DOHH2 (cell line): ENCODE measurements at regions not wholly inside any gene's neighbourhood (a gene's known extent, or its start where the extent isn't known, plus 50 kb on each side); places are given as distances from the start of the nearest gene placed in this dataset.

Experiments
- H3F3A ChIP-seq: fragments of 200-600 bp; sonication (generic), shearing (Covaris generic); 2 replicates; pipeline ENCODE4 v1.6.0; 2016; ENCODE audit warnings: antibody characterized with exemption, mild to moderate bottlenecking; ENCODE audit not compliant: control insufficient read depth, insufficient read depth
- H3K27ac ChIP-seq: fragments of 200-600 bp; sonication (generic); 2 replicates; pipeline ENCODE4 v1.5.1; 2014; ENCODE audit warnings: low read depth, mild to moderate bottlenecking, low read length, moderate library complexity
- H3K27me3 ChIP-seq: fragments of 200-600 bp; sonication (generic); 2 replicates; pipeline ENCODE4 v1.6.1; 2014; ENCODE audit warnings: mild to moderate bottlenecking, low read length, mixed read lengths; ENCODE audit not compliant: control insufficient read depth
- H3K36me3 ChIP-seq: fragments of 200-600 bp; sonication (generic); 2 replicates; pipeline ENCODE4 v1.6.1; 2014; ENCODE audit warnings: mild to moderate bottlenecking, low read length, moderate library complexity, mixed read lengths; ENCODE audit not compliant: control insufficient read depth
- H3K4me1 ChIP-seq: fragments of 200-600 bp; sonication (generic); 2 replicates; pipeline ENCODE4 v1.6.1; 2014; ENCODE audit warnings: mild to moderate bottlenecking, low read length, mixed read lengths; ENCODE audit not compliant: control insufficient read depth
- H3K4me2 ChIP-seq: fragments of 200-600 bp; sonication (generic); 2 replicates; pipeline ENCODE4 v1.6.0; 2014; ENCODE audit warnings: mild to moderate bottlenecking, low read length, moderate library complexity
- H3K4me3 ChIP-seq: fragments of 200-600 bp; sonication (generic); 2 replicates; pipeline ENCODE4 v1.5.1; 2014; ENCODE audit warnings: mild to moderate bottlenecking, low read length, mixed read lengths
- H3K79me2 ChIP-seq: fragments of 200-600 bp; sonication (generic); 2 replicates; pipeline ENCODE4 v1.6.1; 2014; ENCODE audit warnings: mild to moderate bottlenecking, low read length, mixed read lengths; ENCODE audit not compliant: control insufficient read depth
- H3K9me2 ChIP-seq: fragments of 200-600 bp; sonication (generic); replicated peaks from 2 replicates; pipeline ENCODE4 v1.6.1; 2014; ENCODE audit warnings: mild to moderate bottlenecking, low read length, mixed read lengths; ENCODE audit not compliant: control insufficient read depth
- H3K9me3 ChIP-seq: fragments of 200-600 bp; sonication (generic); 2 replicates; pipeline ENCODE4 v1.6.1; 2014; ENCODE audit warnings: antibody characterized with exemption, low read length, mixed read lengths; ENCODE audit not compliant: control insufficient read depth, insufficient read depth
- H4K20me1 ChIP-seq: fragments of 200-600 bp; sonication (generic); 2 replicates; pipeline ENCODE4 v1.6.0; 2014; ENCODE audit warnings: low read depth, mild to moderate bottlenecking, antibody characterized with exemption, low read length, moderate library complexity; ENCODE audit not compliant: control insufficient read depth, insufficient read depth
- EZH2phosphoT487 ChIP-seq: fragments of 200-600 bp; sonication (generic); IDR thresholded peaks from 2 replicates; pipeline ENCODE4 v1.6.1; 2017; ENCODE audit warnings: borderline replicate concordance, mild to moderate bottlenecking, antibody characterized with exemption, low read length, moderate library complexity, mixed read lengths
- TF ChIP-seq, protein P1 (sequence below): fragments of 200-600 bp; sonication (generic); IDR thresholded peaks from one replicate; pipeline ENCODE4 v1.5.1; 2014; ENCODE audit warnings: antibody characterized with exemption, mild to moderate bottlenecking, low read depth, low read length; ENCODE audit not compliant: poor library complexity, severe bottlenecking

DNA sequence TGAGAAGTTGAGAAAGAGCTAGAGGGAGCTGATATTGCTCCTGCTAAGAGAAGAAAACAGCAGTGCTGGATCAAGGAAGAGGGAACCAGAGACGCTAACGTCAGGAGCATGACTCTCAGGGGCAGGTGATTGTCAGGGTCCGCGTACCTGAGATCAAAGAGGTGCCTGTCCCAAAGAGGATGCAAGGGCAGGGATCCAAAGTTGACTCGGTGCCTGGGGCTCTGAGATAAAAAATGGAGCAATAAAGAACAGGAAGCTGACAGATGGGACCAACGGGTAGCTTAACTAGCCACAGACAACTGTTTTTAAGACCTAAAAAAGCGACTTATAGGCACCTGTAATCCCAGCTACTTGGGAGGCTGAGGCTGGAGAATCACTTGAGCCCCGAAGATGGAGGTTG lies 517.8 kb downstream of the IRX1 start:
- Histone ChIP-seq H3K9me2 (no peaks in the 10 kb centered on the region), H3F3A (no peaks in the 10 kb centered on the region), H3K27me3 (no peaks in the 10 kb centered on the region), H3K27ac (no peak overlapping the region), H3K36me3 (no peaks in the 10 kb centered on the region), H3K9me3 (no peaks in the 10 kb centered on the region; the same call in 1 of the 2 replicates), H3K4me3 (no peak overlapping the region), H4K20me1 (no peaks in the 10 kb centered on the region), H3K79me2 (no peaks in the 10 kb centered on the region), H3K4me1 (no peaks in the 10 kb centered on the region), H3K4me2 (no peak overlapping the region)
- TF ChIP-seq, protein P1, sequence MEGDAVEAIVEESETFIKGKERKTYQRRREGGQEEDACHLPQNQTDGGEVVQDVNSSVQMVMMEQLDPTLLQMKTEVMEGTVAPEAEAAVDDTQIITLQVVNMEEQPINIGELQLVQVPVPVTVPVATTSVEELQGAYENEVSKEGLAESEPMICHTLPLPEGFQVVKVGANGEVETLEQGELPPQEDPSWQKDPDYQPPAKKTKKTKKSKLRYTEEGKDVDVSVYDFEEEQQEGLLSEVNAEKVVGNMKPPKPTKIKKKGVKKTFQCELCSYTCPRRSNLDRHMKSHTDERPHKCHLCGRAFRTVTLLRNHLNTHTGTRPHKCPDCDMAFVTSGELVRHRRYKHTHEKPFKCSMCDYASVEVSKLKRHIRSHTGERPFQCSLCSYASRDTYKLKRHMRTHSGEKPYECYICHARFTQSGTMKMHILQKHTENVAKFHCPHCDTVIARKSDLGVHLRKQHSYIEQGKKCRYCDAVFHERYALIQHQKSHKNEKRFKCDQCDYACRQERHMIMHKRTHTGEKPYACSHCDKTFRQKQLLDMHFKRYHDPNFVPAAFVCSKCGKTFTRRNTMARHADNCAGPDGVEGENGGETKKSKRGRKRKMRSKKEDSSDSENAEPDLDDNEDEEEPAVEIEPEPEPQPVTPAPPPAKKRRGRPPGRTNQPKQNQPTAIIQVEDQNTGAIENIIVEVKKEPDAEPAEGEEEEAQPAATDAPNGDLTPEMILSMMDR: no peak
- TF ChIP-seq EZH2phosphoT487: no peak

DNA sequence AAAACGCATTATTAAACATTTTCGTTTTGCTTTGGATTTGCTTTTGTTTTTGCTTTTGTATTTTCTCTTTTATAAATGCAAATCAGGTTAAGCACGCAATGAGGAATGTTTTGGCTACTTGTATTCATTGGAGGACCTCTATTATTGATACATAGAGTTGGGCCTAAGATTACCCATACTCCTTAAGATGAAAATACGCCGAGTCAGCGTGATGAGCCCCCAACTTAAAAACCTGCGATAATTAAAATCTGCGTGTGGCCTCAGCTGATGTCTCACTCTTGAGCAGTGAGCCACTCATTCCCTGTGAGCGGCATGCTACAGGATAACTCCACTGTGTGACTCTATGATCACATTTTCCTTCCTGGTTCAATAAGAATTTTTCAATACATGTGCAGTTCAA lies 518.3 kb downstream of the IRX1 start:
- Histone ChIP-seq H3K79me2 (no peaks in the 10 kb centered on the region), H3K27ac (no peak overlapping the region), H3K4me2 (no peak overlapping the region), H3K4me1 (no peaks in the 10 kb centered on the region), H3K27me3 (no peaks in the 10 kb centered on the region), H3K9me3 (peaks cover under 1% of the 10 kb centered on the region; the same call in 1 of the 2 replicates), H4K20me1 (no peaks in the 10 kb centered on the region), H3K9me2 (no peaks in the 10 kb centered on the region), H3K4me3 (no peak overlapping the region), H3K36me3 (no peaks in the 10 kb centered on the region), H3F3A (no peaks in the 10 kb centered on the region)
- TF ChIP-seq, protein P1: no peak
- no peak for TF ChIP-seq EZH2phosphoT487

DNA sequence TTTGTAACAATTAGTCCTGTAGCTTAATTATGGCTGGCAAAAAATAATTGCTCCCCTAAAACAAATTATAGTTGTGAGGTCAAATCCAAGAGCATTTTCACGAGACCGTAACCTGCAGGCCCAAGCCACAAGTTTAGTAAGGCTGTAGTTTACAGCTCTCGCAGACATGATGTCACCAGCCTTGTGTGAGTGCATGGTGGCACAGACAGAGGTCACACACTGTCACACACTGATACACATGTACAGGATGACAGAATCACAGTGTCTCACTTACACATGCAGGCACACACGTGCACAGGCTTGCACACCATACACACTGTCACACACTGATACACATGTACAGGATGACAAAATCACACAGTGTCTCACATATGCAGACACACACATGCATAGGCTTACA lies 518.8 kb downstream of the IRX1 start:
- TF ChIP-seq, protein P1: no peak
- no peak for TF ChIP-seq EZH2phosphoT487
- peaks cover 5% of the 10 kb centered on the region; the same call in 1 of the 2 replicates for H3K9me3 ChIP-seq
- no peaks in the 10 kb centered on the region for H3K36me3 ChIP-seq
- H3K79me2 ChIP-seq: no peaks in the 10 kb centered on the region
- no peaks in the 10 kb centered on the region for H3K4me1 ChIP-seq
- no peak overlapping the region for H3K4me2 ChIP-seq
- H3K9me2 ChIP-seq: no peaks in the 10 kb centered on the region
- H3K27ac ChIP-seq: no peak overlapping the region
- no peak overlapping the region for H3K4me3 ChIP-seq
- H3F3A ChIP-seq: no peaks in the 10 kb centered on the region
- H4K20me1 ChIP-seq: no peaks in the 10 kb centered on the region
- H3K27me3 ChIP-seq: no peaks in the 10 kb centered on the region

DNA sequence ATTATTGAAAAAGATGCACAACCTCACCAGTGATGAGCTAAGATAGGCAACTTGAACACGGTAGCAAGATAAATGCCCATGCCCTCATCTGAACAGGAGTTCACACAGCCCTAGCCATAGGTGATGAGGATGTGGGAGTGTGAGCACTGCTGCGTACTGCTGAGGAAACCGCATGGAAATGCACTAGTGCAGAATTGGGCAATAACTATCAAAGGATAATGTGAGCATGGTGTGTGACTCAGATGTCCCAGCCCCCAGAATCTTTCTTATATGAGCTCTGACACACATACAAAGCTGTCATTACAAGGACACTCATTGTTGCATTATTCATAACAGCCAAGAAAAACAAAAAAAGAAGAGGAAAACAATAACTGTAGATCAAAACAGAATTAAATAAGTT lies 521.2 kb downstream of the IRX1 start:
- H4K20me1 ChIP-seq: no peaks in the 10 kb centered on the region
- TF ChIP-seq, protein P1: no peak
- no peak for TF ChIP-seq EZH2phosphoT487
- H3K36me3 ChIP-seq: no peaks in the 10 kb centered on the region
- H3K27me3 ChIP-seq: no peaks in the 10 kb centered on the region
- no peak overlapping the region for H3K4me3 ChIP-seq
- H3K79me2 ChIP-seq: no peaks in the 10 kb centered on the region
- no peaks in the 10 kb centered on the region for H3F3A ChIP-seq
- H3K9me3 ChIP-seq: peaks cover 5% of the 10 kb centered on the region; the same call in 1 of the 2 replicates
- no peak overlapping the region for H3K4me2 ChIP-seq
- no peak overlapping the region for H3K27ac ChIP-seq
- H3K9me2 ChIP-seq: no peaks in the 10 kb centered on the region
- H3K4me1 ChIP-seq: no peaks in the 10 kb centered on the region
